ENCODE measurements at regions not wholly inside any gene's neighbourhood (a gene's known extent, or its start where the extent isn't known, plus 50 kb on each side); places are given as distances from the start of the nearest gene placed in this dataset.

DNA sequence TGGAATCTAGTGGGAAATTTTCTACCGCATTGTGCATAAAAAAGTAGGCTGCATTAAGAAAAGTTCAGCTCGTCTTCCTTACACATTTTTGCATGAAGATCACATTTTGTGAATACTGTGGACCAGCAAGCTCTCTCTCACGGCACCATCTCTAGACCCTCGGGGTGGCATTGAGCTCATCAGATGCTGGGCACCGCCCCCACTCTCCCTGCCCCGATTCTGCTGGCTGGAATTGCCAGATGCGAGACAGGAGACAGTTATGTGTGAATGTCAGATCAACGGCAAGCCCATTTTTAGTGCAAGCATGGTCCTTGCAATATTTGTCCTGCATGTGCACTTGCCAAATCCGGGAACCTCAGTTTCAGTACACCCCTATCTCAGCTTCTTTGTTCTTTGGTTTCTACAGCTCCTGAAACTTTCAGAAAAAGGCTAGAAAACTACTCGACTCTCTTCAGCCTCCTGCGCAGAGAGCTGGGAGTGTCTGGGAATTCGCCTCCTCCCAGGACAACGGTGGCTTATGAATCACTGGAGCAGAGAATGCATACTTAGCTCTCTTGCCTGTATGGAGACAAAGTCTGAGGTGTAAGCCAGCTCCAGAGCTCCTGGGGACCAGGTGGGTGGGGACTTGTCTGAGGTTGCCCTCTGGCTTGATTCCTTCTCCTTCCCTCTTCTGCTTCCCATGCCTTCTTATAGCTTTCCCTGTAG, 285.2 kb upstream of the ATP10A start:
- Mint-ChIP-seq H3K27me3 (ENCODE audit: low read depth) (peaks cover 14% of the 10 kb centered on the region), H3K27ac (no peak overlapping the region), H3K9me3 (peaks cover 4 to 7% of the 10 kb centered on the region in 2 donors), H3K4me1 (ENCODE audit: low read depth) (no peaks in the 10 kb centered on the region), H3K36me3 (ENCODE audit: insufficient read depth in 2 of 2) (no peaks in the 10 kb centered on the region), H3K4me3 (no peak overlapping the region)
- DNase-seq (no peak), ATAC-seq (replicated peaks in 1 of 2) (no peak)

DNA sequence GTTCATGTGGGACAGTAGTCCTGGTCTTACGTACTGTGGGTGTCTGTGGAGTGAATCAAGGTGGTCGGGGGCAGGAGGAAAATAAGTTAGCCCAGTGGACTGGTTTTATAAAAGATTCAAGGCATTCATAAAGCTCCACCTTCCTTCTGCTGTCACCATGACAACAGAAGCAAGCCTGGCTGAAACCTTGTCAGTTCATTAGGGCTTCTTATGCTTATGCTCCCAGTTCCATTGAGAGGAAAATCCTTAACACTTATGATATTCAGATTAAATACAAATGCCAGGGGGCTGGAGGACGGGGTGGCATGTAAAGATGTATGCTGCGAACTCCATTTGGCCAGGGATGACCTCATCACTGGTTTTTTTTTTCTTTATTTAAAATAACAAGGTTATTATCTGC, 283.1 kb upstream of the ATP10A start:
- no peaks in the 10 kb centered on the region for H3K36me3 Mint-ChIP-seq (ENCODE audit: insufficient read depth in 2 of 2)
- peaks cover 27% of the 10 kb centered on the region for H3K27me3 Mint-ChIP-seq (ENCODE audit: low read depth)
- H3K27ac Mint-ChIP-seq = no peak overlapping the region
- peaks cover 0 to 2% of the 10 kb centered on the region in 2 donors for H3K9me3 Mint-ChIP-seq
- ATAC-seq (replicated peaks in 1 of 2) = no peak
- no peaks in the 10 kb centered on the region for H3K4me1 Mint-ChIP-seq (ENCODE audit: low read depth)
- H3K4me3 Mint-ChIP-seq = no peak overlapping the region
- no peak for DNase-seq

DNA sequence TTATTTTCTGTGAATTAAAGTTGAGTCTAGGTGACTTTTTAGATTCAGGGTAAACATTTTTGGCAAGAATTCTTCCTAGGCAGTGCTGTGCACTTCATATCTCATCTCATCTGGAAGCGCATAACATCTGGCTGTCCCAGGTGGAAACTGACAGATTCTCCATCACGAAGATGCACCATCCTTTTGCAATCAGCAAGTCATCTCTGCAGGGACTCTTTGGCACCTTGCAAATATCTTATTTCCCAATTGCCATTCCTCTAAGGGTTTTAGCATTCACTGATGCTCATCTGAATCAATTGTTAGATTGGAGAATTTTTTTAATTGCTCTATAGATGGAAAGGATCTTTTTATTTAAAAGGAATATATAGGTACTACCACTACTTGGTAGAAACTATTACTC, 282.7 kb upstream of the ATP10A start:
- H3K4me1 Mint-ChIP-seq (ENCODE audit: low read depth) = no peaks in the 10 kb centered on the region
- H3K27me3 Mint-ChIP-seq (ENCODE audit: low read depth) = peaks cover 27% of the 10 kb centered on the region
- no peak overlapping the region for H3K27ac Mint-ChIP-seq
- peaks cover 0 to 2% of the 10 kb centered on the region in 2 donors for H3K9me3 Mint-ChIP-seq
- ATAC-seq (replicated peaks in 1 of 2) = no peak
- H3K4me3 Mint-ChIP-seq = no peak overlapping the region
- no peak for DNase-seq
- H3K36me3 Mint-ChIP-seq (ENCODE audit: insufficient read depth in 2 of 2) = peaks cover 0 to under 1% of the 10 kb centered on the region in 2 donors

DNA sequence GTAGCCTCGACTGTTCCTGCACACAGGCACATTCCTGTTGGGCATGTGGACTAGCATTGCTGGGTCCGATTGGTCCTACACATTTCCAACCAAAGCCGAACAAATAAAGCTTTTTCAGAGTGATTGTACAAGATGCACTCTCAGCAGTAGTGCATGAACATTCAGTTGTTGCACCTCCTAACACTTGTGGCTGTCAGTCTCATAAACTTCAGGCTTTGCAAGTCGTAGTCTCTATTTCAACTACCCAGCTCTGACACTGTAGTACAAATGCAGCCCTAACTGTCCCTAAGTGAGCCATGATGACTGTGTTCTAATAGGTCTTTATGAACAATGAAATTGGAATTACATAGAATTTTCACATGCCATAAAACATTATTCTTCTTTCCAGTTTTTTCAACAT, 281.7 kb upstream of the ATP10A start:
- ATAC-seq (replicated peaks in 1 of 2) = no peak
- Mint-ChIP-seq H3K4me3 (no peak overlapping the region), H3K27me3 (ENCODE audit: low read depth) (peaks cover 27% of the 10 kb centered on the region), H3K9me3 (peaks cover 0 to 2% of the 10 kb centered on the region in 2 donors), H3K4me1 (ENCODE audit: low read depth) (no peaks in the 10 kb centered on the region), H3K27ac (no peak overlapping the region), H3K36me3 (ENCODE audit: insufficient read depth in 2 of 2) (peaks cover 0 to 2% of the 10 kb centered on the region in 2 donors)
- no peak for DNase-seq

DNA sequence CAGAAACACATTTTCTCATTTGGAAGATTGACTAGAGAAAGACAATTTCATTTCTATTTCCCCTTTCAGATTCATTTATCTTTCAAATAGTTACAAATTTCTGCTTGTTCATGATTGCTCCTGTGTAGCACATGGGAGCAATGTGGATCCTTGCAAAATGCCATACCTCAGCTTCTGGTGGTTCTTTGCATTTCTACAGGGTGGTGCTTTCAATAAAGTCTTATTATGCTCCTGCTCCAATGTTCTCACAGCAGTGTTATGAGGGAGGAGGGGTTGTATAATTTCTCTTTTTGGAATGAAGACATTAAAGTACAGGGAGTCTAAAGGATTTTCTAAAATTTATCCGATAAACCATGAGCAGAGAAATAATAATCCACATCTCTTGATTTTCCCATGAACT, 280.1 kb upstream of the ATP10A start:
- Mint-ChIP-seq H3K9me3 (no peaks in the 10 kb centered on the region), H3K27me3 (ENCODE audit: low read depth) (peaks cover 27% of the 10 kb centered on the region), H3K4me3 (no peak overlapping the region), H3K27ac (no peak overlapping the region), H3K36me3 (ENCODE audit: insufficient read depth in 2 of 2) (peaks cover 0 to 2% of the 10 kb centered on the region in 2 donors), H3K4me1 (ENCODE audit: low read depth) (no peaks in the 10 kb centered on the region)
- no peak for ATAC-seq (replicated peaks in 1 of 2)
- DNase-seq = no peak

DNA sequence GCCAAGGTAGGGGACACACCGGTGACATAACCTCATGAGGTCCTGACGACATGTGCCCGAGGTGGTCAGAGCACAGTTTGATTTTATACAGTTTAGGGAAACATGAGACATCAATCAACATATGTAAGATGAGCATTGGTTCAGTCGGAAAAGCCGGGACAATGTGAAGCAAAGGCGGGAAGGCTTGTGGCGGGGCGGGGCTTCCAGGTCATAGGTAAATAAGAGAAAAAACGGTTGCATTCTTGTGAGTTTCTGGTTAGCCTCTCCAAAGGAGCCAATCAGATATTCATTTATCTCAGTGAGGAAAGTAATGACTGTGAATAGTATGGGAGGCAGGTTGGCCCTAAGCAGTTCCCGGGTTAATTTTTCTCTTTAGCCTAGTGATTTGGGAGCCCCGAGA, 271.7 kb upstream of the ATP10A start:
- H3K27ac Mint-ChIP-seq = no peak overlapping the region
- DNase-seq (no peak), ATAC-seq (replicated peaks in 1 of 2) (no peak)
- H3K4me1 Mint-ChIP-seq (ENCODE audit: low read depth) = no peaks in the 10 kb centered on the region
- H3K36me3 Mint-ChIP-seq (ENCODE audit: insufficient read depth in 2 of 2) = no peaks in the 10 kb centered on the region
- H3K4me3 Mint-ChIP-seq = no peak overlapping the region
- no peaks in the 10 kb centered on the region for H3K9me3 Mint-ChIP-seq
- H3K27me3 Mint-ChIP-seq (ENCODE audit: low read depth) = peaks cover 29% of the 10 kb centered on the region

DNA sequence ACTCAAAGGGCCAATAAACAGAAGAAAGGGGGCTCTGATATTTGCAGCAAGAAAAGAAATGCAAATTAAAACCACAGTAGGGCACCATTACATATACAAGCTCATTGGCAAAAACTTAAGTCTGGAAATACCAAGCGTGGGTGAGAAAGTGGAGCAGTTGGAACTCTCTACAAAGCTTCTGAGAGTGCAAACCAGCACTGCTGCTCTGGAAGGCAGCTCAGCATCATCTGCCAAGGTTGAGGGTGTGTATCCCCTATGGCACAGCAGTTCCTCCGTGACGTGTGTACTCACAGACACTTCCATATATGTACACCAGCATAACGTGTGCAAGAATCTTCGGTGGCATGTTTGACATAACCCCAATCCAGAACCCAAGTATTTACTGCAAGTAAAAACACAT, 271.0 kb upstream of the ATP10A start:
- Mint-ChIP-seq H3K4me3 (no peak overlapping the region), H3K9me3 (no peaks in the 10 kb centered on the region), H3K36me3 (ENCODE audit: insufficient read depth in 2 of 2) (no peaks in the 10 kb centered on the region), H3K27me3 (ENCODE audit: low read depth) (peaks cover 29% of the 10 kb centered on the region), H3K27ac (no peak overlapping the region), H3K4me1 (ENCODE audit: low read depth) (no peaks in the 10 kb centered on the region)
- ATAC-seq (replicated peaks in 1 of 2) (no peak), DNase-seq (no peak)

DNA sequence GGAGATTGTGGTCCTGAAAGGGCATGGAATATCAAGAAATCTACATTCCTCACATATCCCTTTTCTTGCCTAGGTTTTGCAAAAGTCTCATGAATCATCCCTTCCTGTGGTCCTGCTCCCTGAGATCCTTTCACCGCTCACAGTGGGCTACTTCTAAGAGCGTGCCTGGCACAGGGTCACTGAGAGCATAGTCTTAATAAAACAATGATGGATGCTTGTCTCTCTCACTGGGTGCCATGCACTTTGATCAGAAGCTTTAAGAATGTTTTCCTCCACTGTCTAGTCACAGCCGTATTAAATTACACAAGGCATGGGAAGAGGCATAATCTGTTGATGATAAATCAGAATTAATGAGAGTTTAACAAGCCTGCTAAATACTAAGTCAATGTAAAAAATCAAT, 269.7 kb upstream of the ATP10A start:
- DNase-seq = no peak
- H3K4me1 Mint-ChIP-seq (ENCODE audit: low read depth) = no peaks in the 10 kb centered on the region
- H3K27ac Mint-ChIP-seq = no peak overlapping the region
- no peak for ATAC-seq (replicated peaks in 1 of 2)
- no peaks in the 10 kb centered on the region for H3K36me3 Mint-ChIP-seq (ENCODE audit: insufficient read depth in 2 of 2)
- peaks cover 26% of the 10 kb centered on the region for H3K27me3 Mint-ChIP-seq (ENCODE audit: low read depth)
- H3K4me3 Mint-ChIP-seq = no peak overlapping the region
- no peaks in the 10 kb centered on the region for H3K9me3 Mint-ChIP-seq

DNA sequence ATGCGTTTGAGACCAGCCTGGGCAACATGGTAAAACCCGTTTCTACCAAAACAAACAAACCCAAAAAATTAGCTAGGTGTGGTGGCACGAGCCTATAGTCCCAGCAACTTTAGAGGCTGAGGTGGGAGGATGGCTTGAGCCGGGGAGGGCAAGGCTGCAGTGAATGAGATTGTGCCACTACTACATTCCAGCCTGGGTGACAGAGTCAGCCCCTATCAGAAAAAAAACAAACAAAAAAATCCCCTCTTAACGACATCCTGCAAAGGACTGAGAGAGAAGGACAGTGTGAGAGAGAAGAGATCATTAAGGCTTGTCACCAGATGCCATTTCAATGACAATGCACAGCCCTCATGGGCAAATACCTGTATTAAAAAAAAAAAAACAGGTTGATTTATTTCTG, 266.7 kb upstream of the ATP10A start:
- H3K27ac Mint-ChIP-seq = no peak overlapping the region
- ATAC-seq (replicated peaks in 1 of 2) = no peak
- DNase-seq = no peak
- no peaks in the 10 kb centered on the region for H3K9me3 Mint-ChIP-seq
- H3K27me3 Mint-ChIP-seq (ENCODE audit: low read depth) = peaks cover 17% of the 10 kb centered on the region
- no peaks in the 10 kb centered on the region for H3K4me1 Mint-ChIP-seq (ENCODE audit: low read depth)
- H3K4me3 Mint-ChIP-seq = no peak overlapping the region
- no peaks in the 10 kb centered on the region for H3K36me3 Mint-ChIP-seq (ENCODE audit: insufficient read depth in 2 of 2)

DNA sequence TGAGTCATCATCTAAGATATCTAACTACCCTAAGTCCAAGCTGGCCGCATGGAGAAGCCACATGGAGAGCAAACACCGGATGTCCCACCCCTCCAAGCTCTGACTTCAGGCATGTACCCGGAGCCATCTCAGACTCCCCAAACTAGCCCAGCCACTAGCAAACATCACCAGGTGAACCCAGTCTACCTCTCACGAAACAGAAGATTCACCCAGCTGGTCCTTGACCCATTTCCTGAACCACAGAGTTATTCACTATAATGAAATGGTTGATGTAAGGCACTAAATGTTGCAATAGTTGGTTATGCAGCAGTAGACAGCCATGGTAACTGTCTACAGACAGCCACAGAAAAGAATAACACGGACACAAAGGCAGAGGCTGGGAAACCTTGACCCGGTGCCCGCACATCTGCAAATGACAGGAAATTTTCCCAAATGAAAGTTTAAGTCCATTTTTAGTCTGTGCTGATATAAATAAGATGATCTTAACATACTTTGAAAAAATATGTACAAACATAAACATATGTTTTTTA, 265.5 kb upstream of the ATP10A start:
- Mint-ChIP-seq H3K36me3 (ENCODE audit: insufficient read depth in 2 of 2) (no peaks in the 10 kb centered on the region), H3K27me3 (ENCODE audit: low read depth) (peaks cover 13% of the 10 kb centered on the region), H3K27ac (no peak overlapping the region), H3K4me1 (ENCODE audit: low read depth) (no peaks in the 10 kb centered on the region), H3K4me3 (no peak overlapping the region), H3K9me3 (no peaks in the 10 kb centered on the region)
- no peak for ATAC-seq (replicated peaks in 1 of 2)
- no peak for DNase-seq

DNA sequence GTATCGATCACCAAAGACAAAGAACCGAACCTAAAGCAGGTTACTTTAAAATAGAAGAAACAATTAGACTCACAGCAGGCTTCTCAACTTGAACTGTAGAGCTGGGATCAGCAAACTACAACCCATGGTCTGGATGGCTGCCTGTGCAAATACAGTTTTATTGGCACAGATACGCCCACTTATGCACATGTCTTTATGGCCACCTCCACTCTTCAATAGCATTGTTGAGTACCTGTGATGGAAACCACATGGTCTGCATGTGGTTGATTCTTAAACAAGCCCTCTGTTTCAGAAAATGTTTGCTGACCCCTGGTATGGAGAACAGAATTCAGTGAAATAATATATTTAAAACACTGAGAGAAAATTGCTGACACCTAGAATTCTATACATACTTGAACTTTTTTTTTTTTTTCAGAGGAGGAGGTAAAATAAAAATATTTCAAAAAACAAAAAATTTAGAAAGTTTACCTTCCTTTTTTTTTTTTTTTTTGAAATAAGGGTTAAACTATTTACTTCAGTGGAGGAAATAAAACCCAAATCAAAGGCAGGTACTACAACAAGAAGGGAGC, 263.8 kb upstream of the ATP10A start:
- ATAC-seq (replicated peaks in 1 of 2) (no peak), DNase-seq (no peak)
- Mint-ChIP-seq H3K27me3 (ENCODE audit: low read depth) (peaks cover 2% of the 10 kb centered on the region), H3K36me3 (ENCODE audit: insufficient read depth in 2 of 2) (no peaks in the 10 kb centered on the region), H3K4me1 (ENCODE audit: low read depth) (no peaks in the 10 kb centered on the region), H3K27ac (no peak overlapping the region), H3K9me3 (no peaks in the 10 kb centered on the region), H3K4me3 (no peak overlapping the region)

DNA sequence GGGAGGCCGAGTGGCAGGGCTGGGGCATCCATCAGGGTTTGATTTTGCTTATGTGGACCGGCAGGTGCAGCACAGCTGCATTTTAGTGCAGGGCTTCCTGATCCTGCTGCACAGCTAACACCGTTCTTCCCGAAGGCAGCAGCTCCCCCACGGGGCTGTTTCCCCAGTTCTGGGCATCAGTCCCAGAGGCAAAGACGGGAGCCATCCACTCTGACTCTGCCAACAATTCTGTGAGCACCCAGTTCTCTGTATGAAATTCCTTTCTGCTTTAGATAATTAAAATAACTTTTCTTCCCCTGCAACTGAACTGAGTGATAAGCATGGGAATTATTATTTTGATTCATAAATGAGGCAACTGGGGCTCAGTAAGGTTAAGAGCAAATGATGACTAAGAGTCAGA, 262.9 kb upstream of the ATP10A start:
- Mint-ChIP-seq H3K36me3 (ENCODE audit: insufficient read depth in 2 of 2) (no peaks in the 10 kb centered on the region), H3K4me3 (no peak overlapping the region), H3K9me3 (no peaks in the 10 kb centered on the region), H3K27me3 (ENCODE audit: low read depth) (no peaks in the 10 kb centered on the region), H3K4me1 (ENCODE audit: low read depth) (no peaks in the 10 kb centered on the region), H3K27ac (no peak overlapping the region)
- DNase-seq (no peak), ATAC-seq (replicated peaks in 1 of 2) (no peak)

DNA sequence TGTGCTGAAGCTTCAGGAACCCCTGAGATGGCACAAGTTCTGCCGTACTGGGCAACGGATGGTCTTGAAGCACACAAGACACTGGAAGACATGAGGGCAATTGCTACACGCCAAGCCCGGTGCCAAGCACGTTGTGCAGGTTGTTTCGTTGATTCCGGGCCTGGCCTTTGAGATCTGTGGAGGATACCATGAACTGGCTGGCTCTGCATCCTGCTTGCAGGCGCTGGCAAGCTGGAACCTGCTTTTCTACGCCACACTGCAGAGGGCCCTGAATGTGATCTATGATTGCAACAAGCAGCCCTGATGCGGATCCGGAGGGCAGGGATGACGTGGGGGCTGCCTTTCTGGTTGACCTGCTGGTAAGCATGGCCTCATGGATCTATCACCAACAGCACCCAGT, 262.5 kb upstream of the ATP10A start:
- H3K4me3 Mint-ChIP-seq = no peak overlapping the region
- no peak overlapping the region for H3K27ac Mint-ChIP-seq
- H3K36me3 Mint-ChIP-seq (ENCODE audit: insufficient read depth in 2 of 2) = no peaks in the 10 kb centered on the region
- no peaks in the 10 kb centered on the region for H3K9me3 Mint-ChIP-seq
- DNase-seq (no peak), ATAC-seq (replicated peaks in 1 of 2) (no peak)
- H3K27me3 Mint-ChIP-seq (ENCODE audit: low read depth) = no peaks in the 10 kb centered on the region
- H3K4me1 Mint-ChIP-seq (ENCODE audit: low read depth) = no peaks in the 10 kb centered on the region

DNA sequence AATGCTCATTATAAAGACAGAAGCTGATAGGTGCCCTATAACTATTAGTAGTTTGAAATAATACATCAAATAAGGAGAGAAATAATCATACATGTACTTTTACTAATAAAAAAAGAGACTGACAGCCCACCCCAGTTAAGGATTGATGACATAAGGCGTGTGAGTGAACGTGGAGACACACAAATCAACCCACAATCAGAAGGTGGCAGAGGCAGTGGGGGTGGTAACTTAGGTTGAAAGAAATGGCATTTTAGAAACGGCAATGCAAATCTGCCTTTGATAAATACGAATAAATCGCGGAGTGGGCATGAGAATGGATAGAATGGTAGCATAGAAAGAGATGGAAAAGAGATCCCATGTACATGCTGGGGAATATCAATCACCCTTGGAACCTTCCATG, 256.2 kb upstream of the ATP10A start:
- no peak for DNase-seq
- H3K4me3 Mint-ChIP-seq = no peak overlapping the region
- H3K27ac Mint-ChIP-seq = no peak overlapping the region
- H3K36me3 Mint-ChIP-seq (ENCODE audit: insufficient read depth in 2 of 2) = no peaks in the 10 kb centered on the region
- no peaks in the 10 kb centered on the region for H3K27me3 Mint-ChIP-seq (ENCODE audit: low read depth)
- H3K4me1 Mint-ChIP-seq (ENCODE audit: low read depth) = no peaks in the 10 kb centered on the region
- ATAC-seq (replicated peaks in 1 of 2) = no peak
- H3K9me3 Mint-ChIP-seq = no peaks in the 10 kb centered on the region
